Esophagus squamous epithelium (tissue), 4 donors: ENCODE measurements at regions not wholly inside any gene's neighbourhood (a gene's known extent, or its start where the extent isn't known, plus 50 kb on each side); places are given as distances from the start of the nearest gene placed in this dataset.

Experiments
- POLR2A ChIP-seq, 4 donors: fragments of 450-650 bp; IDR thresholded peaks; one replicate each; pipeline ENCODE4 v1.6.1; 2017; ENCODE audit warnings: antibody characterized with exemption in 4 of 4, mild to moderate bottlenecking in 4 of 4, moderate library complexity in 3 of 4
- TF ChIP-seq, protein P1 (sequence below), 6 experiments: fragments of 450-650 bp in 4 of 6; fragments of 200-600 bp in 2 of 6; sonication (generic) in 2 of 6; IDR thresholded peaks; one replicate each; pipeline ENCODE4 v1.5.1; 2016 to 2019; ENCODE audit warnings: antibody characterized with exemption in 6 of 6, mild to moderate bottlenecking in 4 of 6, moderate library complexity in 4 of 6

DNA sequence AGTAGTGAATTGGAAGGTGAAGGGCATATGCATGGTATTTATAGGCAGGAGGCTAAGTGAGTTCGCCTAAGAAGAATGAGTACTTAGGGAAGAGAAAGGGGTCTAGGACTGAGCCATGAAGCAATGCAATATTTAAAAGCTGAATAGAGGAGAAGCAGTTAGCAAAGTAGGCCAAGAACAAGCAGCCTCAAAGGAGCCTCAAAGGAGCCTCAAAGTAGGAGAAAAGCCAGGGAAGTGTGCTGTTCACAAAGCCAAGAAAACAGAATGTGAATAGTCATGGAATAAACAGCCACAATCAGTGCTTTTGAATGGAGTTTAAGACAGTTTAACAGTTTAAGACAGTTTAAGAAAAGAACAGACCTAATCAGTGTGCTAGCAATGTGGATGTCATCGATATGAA, 762.0 kb downstream of the SORCS1 start:
- TF ChIP-seq POLR2A (IDR thresholded peaks at IDR 0.05) = no peak
- TF ChIP-seq, protein P1, sequence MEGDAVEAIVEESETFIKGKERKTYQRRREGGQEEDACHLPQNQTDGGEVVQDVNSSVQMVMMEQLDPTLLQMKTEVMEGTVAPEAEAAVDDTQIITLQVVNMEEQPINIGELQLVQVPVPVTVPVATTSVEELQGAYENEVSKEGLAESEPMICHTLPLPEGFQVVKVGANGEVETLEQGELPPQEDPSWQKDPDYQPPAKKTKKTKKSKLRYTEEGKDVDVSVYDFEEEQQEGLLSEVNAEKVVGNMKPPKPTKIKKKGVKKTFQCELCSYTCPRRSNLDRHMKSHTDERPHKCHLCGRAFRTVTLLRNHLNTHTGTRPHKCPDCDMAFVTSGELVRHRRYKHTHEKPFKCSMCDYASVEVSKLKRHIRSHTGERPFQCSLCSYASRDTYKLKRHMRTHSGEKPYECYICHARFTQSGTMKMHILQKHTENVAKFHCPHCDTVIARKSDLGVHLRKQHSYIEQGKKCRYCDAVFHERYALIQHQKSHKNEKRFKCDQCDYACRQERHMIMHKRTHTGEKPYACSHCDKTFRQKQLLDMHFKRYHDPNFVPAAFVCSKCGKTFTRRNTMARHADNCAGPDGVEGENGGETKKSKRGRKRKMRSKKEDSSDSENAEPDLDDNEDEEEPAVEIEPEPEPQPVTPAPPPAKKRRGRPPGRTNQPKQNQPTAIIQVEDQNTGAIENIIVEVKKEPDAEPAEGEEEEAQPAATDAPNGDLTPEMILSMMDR (IDR thresholded peaks at IDR 0.05) = no peak
